TTC549 (cell line): ENCODE measurements at regions not wholly inside any gene's neighbourhood (a gene's known extent, or its start where the extent isn't known, plus 50 kb on each side); places are given as distances from the start of the nearest gene placed in this dataset.
"Not testable (repeated sequence)": the region's sequence is repeated elsewhere in the genome, so short reads cannot be mapped to it uniquely, and the experiment has no call there.

Source experiments
- FAIRE-seq: peaks from 2 replicates; lab custom pipeline; 2012; peaks lifted over from hg19 to GRCh38; lab: Jason Lieb, UNC

- FAIRE-seq, result not testable (repeated sequence)
Measured at GRCh38 chr14:52122163-52122562, 53.3 kb upstream of the NID2 start.

GRCh38 chr14:52121441-52121840 is 52.6 kb upstream of the NID2 start:
- no peak for FAIRE-seq

- no peak for FAIRE-seq
Measured at GRCh38 chr14:52119030-52119429, 50.2 kb upstream of the NID2 start.
